Subcutaneous abdominal adipose tissue (tissue), 5 donors: ENCODE measurements at regions not wholly inside any gene's neighbourhood (a gene's known extent, or its start where the extent isn't known, plus 50 kb on each side); places are given as distances from the start of the nearest gene placed in this dataset.

ENCODE experiments used
- H3K27ac ChIP-seq: one replicate; pipeline ENCODE4 v1.7.0; 2013; ENCODE audit warnings: low read depth, mild to moderate bottlenecking, inconsistent platforms, low read length, moderate library complexity
- H3K27me3 ChIP-seq, 5 donors: one replicate each; pipeline ENCODE4 v1.7.0; 2013; ENCODE audit warnings: low read length in 5 of 5, inconsistent platforms in 1 of 5; ENCODE audit not compliant: control insufficient read depth in 5 of 5, insufficient read depth in 4 of 5
- H3K36me3 ChIP-seq, 5 donors: one replicate each; pipeline ENCODE4 v1.7.0; 2013; ENCODE audit warnings: low read length in 5 of 5; ENCODE audit not compliant: control insufficient read depth in 5 of 5, insufficient read depth in 5 of 5
- H3K4me1 ChIP-seq, 5 donors: one replicate each; pipeline ENCODE4 v1.7.0; 2013; ENCODE audit warnings: low read length in 5 of 5, mild to moderate bottlenecking in 3 of 5, moderate library complexity in 1 of 5; ENCODE audit not compliant: control insufficient read depth in 5 of 5, insufficient read depth in 5 of 5
- H3K4me3 ChIP-seq, 5 donors: one replicate each; pipeline ENCODE4 v1.7.0; 2013; ENCODE audit warnings: low read length in 5 of 5, low read depth in 1 of 5
- H3K9ac ChIP-seq, 5 donors: one replicate each; pipeline ENCODE4 v1.7.0; 2013; ENCODE audit warnings: low read length in 5 of 5, mild to moderate bottlenecking in 4 of 5, moderate library complexity in 3 of 5
- H3K9me3 ChIP-seq, 5 donors: one replicate each; pipeline ENCODE4 v1.7.0; 2013; ENCODE audit warnings: low read length in 5 of 5; ENCODE audit not compliant: control insufficient read depth in 5 of 5
- donor health status: healthy.
- donor health status: healthy.
- donor health status: healthy.
- donor health status: healthy.
- donor health status: healthy.

GRCh38 chr9:8062459-8062858 lies 262.9 kb upstream of the DMAC1 start:
- Histone ChIP-seq H3K27me3 (no peaks in the 10 kb centered on the region), H3K9me3 (peaks cover 0 to 4% (median 0%) of the 10 kb centered on the region in 5 donors), H3K9ac (no peak overlapping the region), H3K27ac (no peak overlapping the region), H3K36me3 (no peaks in the 10 kb centered on the region), H3K4me1 (no peaks in the 10 kb centered on the region), H3K4me3 (no peak overlapping the region)

GRCh38 chr9:8053501-8053900 lies 253.9 kb upstream of the DMAC1 start:
- Histone ChIP-seq H3K36me3 (no peaks in the 10 kb centered on the region), H3K9ac (no peak overlapping the region), H3K4me3 (no peak overlapping the region), H3K27ac (no peak overlapping the region), H3K27me3 (no peaks in the 10 kb centered on the region), H3K9me3 (peaks cover 0 to 6% (median 4%) of the 10 kb centered on the region in 5 donors), H3K4me1 (no peaks in the 10 kb centered on the region)

DNA sequence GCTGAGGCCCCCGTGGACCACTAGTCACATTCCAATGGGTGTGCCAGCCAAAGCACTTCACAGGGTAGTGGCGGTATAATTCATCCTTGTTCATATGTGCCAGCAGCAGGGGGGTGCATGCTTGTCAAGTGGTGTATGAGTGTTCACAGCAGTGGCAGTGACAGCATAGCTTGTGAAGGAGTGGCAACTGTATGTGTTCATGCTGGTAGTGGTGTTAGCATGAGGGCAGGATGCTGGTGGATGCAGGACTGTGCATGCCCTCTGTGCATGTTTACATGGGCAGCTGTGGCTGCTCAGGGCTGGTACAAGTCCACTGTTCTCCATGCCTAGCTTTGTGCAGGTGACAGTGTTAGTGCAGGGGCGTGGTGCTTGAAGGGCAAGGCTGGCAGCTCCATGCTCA lies 253.4 kb upstream of the DMAC1 start:
- Histone ChIP-seq H3K9ac (no peak overlapping the region), H3K4me1 (no peaks in the 10 kb centered on the region), H3K27me3 (no peaks in the 10 kb centered on the region), H3K27ac (no peak overlapping the region), H3K9me3 (peaks cover 0 to 6% (median 4%) of the 10 kb centered on the region in 5 donors), H3K4me3 (no peak overlapping the region), H3K36me3 (no peaks in the 10 kb centered on the region)

DNA sequence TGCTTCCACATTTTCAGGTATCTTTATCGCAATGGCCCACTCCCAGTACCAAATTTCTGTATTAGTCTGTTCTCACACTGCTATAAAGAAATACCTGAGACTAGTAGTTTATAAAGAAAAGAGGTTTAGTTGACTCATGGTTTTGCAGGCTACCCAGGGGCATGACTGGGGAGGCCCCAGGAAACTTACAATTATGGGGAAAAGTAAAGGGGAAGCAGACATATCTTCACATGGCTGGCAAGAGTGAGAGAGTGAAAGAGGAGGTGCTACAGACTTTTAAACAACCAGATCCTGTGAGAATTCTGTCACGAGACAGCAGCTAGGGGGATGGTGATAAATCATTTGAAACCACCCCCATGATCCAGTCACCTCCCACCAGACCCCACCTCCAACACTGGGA lies 238.2 kb upstream of the DMAC1 start:
- Histone ChIP-seq H3K9ac (no peak overlapping the region), H3K36me3 (no peaks in the 10 kb centered on the region), H3K27me3 (no peaks in the 10 kb centered on the region), H3K27ac (no peak overlapping the region), H3K4me1 (no peaks in the 10 kb centered on the region), H3K4me3 (no peak overlapping the region), H3K9me3 (peaks cover 3 to 29% (median 10%) of the 10 kb centered on the region in 5 donors)

- H3K27me3 ChIP-seq = no peaks in the 10 kb centered on the region
- no peaks in the 10 kb centered on the region for H3K4me1 ChIP-seq
- no peaks in the 10 kb centered on the region for H3K36me3 ChIP-seq
- no peak overlapping the region for H3K9ac ChIP-seq
- H3K9me3 ChIP-seq = peaks cover 3 to 28% (median 10%) of the 10 kb centered on the region in 5 donors
- no peak overlapping the region for H3K4me3 ChIP-seq
- no peak overlapping the region for H3K27ac ChIP-seq
Measured at GRCh38 chr9:8036914-8037524, 237.4 kb upstream of the DMAC1 start.

DNA sequence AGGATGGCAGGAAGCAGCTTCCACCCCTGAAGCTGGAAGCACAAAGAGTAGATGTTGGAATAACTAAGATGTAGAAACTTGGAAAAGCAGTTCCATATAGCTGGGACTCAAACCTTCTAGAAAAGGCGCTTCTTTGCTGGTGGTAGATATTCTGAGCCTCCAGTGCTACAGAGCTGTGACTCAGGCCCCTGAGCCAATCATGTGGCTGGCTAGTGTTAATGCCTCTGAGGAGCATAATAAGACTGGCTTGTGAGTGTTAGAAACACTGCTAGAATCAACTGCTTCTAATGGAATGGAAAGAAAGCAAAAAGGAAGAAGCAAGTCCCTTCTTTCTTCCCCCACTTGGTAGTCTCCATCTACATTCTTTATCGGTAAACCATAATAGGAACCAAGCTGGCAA lies 234.2 kb upstream of the DMAC1 start:
- H3K4me3 ChIP-seq = no peak overlapping the region
- no peak overlapping the region for H3K27ac ChIP-seq
- H3K27me3 ChIP-seq = no peaks in the 10 kb centered on the region
- H3K4me1 ChIP-seq = no peaks in the 10 kb centered on the region
- H3K9me3 ChIP-seq = peaks cover 0 to 7% (median 0%) of the 10 kb centered on the region in 5 donors
- H3K36me3 ChIP-seq = no peaks in the 10 kb centered on the region
- no peak overlapping the region for H3K9ac ChIP-seq

DNA sequence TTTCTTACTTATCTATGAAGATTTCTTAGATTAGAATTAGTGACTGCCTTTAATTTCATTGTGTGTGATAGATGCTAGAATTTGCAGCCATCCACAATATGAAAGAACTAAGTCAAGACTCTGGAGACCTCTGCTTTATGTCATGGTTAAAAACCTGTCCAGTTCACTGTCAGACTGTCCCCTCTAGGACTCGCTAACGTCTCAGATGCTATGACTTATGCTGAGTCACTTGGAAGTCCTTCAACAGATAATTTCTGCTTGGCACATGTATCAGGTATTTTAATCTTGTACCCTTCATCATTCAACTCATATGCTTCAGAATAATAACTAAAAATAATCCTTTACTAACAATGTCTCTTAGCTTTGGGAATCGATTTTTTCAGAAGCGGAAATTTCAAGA lies 230.5 kb upstream of the DMAC1 start:
- H3K4me3 ChIP-seq = no peak overlapping the region
- H3K27me3 ChIP-seq = no peaks in the 10 kb centered on the region
- H3K4me1 ChIP-seq = no peaks in the 10 kb centered on the region
- no peaks in the 10 kb centered on the region for H3K9me3 ChIP-seq
- H3K9ac ChIP-seq = no peak overlapping the region
- H3K36me3 ChIP-seq = no peaks in the 10 kb centered on the region
- no peak overlapping the region for H3K27ac ChIP-seq

GRCh38 chr9:8027351-8027750 lies 227.8 kb upstream of the DMAC1 start:
- H3K4me3 ChIP-seq = no peak overlapping the region
- H3K4me1 ChIP-seq = no peaks in the 10 kb centered on the region
- no peaks in the 10 kb centered on the region for H3K36me3 ChIP-seq
- H3K9ac ChIP-seq = no peak overlapping the region
- H3K27me3 ChIP-seq = no peaks in the 10 kb centered on the region
- H3K27ac ChIP-seq = no peak overlapping the region
- H3K9me3 ChIP-seq = peaks cover 0 to 6% (median 0%) of the 10 kb centered on the region in 5 donors

DNA sequence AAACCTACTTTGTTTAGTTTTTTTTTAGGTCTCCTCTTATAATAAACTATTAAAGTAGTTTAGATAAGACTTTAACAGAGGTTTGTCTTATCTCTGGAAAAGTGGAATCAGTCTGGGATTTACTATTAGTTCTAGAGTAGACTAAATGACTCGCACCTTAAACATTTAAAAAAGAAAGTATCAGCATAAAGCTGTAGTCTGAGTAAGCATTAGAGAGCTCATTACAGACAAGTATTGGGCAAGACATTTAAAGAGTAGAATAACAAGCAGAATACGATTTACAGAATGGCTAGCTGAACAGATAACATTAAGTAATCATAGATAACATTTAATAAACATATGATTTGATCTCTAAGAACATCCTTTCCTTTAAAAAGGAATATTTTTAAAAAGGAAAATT lies 226.0 kb upstream of the DMAC1 start:
- H3K27me3 ChIP-seq = no peaks in the 10 kb centered on the region

DNA sequence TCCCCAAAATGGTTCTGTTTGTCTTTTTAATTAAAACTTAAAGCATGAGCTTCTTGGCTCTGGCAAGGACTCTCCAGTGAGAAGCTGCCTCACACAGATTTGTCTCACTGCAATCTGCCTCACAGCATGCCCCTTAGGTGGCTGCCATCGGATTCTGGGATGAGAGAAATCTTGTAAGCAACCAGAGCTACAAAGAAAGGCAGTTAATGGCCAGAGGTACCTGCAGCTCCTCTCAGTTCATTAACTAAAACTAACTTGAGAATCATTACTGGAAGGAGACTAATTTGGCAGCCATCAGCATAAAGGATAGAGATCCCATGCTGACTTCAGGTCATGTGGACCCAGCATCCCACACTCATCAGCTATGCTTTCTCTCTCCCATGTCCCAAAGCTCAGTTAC lies 220.6 kb upstream of the DMAC1 start:
- Histone ChIP-seq H3K4me3 (no peak overlapping the region), H3K27me3 (no peaks in the 10 kb centered on the region), H3K9me3 (peaks cover 0 to 7% (median 0%) of the 10 kb centered on the region in 5 donors), H3K9ac (no peak overlapping the region), H3K4me1 (no peaks in the 10 kb centered on the region), H3K36me3 (no peaks in the 10 kb centered on the region), H3K27ac (no peak overlapping the region)

More for the DNA sequence above, 226.0 kb upstream of the DMAC1 start:
- no peaks in the 10 kb centered on the region for H3K36me3 ChIP-seq
- H3K9me3 ChIP-seq = peaks cover 0 to 7% (median 0%) of the 10 kb centered on the region in 5 donors
- no peak overlapping the region for H3K4me3 ChIP-seq
- no peak overlapping the region for H3K27ac ChIP-seq
- H3K9ac ChIP-seq = no peak overlapping the region
- no peaks in the 10 kb centered on the region for H3K4me1 ChIP-seq
